HG03064 (cell line): ENCODE measurements at regions not wholly inside any gene's neighbourhood (a gene's known extent, or its start where the extent isn't known, plus 50 kb on each side); places are given as distances from the start of the nearest gene placed in this dataset.

Source experiments
- ATAC-seq: cut with Tn5 transposase; IDR thresholded peaks from one replicate; pipeline ENCODE4 v1.9.1; 2021; ENCODE audit warnings: low read depth; ENCODE audit not compliant: unreplicated experiment

DNA sequence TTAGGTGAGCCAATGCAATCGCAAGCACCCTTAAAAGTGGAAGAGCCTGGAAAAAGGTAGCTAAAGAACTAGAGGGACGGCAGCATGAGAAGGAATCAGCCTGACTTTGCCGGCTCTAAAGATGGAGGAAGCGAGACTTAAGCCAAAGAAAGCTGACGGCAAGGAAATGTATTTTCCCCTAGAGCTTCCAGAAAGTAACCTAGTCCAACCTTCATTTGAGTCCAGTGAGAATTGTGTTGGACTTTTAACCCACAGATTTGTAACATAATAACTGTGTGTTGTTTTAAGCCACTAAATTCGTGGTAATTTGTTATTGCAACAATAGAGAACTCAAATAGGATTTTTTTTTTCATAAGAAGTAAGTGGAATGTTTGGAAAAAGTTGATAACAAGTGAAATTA lies 212.7 kb upstream of the C1QTNF7 start:
- ATAC-seq: no peak

GRCh38 chr4:15226203-15226602 lies 201.6 kb upstream of the C1QTNF7 start:
- ATAC-seq: no peak

- peak; percentile 75 for ATAC-seq
Observed at GRCh38 chr4:15231265-15232091, 196.4 kb upstream of the C1QTNF7 start.

DNA sequence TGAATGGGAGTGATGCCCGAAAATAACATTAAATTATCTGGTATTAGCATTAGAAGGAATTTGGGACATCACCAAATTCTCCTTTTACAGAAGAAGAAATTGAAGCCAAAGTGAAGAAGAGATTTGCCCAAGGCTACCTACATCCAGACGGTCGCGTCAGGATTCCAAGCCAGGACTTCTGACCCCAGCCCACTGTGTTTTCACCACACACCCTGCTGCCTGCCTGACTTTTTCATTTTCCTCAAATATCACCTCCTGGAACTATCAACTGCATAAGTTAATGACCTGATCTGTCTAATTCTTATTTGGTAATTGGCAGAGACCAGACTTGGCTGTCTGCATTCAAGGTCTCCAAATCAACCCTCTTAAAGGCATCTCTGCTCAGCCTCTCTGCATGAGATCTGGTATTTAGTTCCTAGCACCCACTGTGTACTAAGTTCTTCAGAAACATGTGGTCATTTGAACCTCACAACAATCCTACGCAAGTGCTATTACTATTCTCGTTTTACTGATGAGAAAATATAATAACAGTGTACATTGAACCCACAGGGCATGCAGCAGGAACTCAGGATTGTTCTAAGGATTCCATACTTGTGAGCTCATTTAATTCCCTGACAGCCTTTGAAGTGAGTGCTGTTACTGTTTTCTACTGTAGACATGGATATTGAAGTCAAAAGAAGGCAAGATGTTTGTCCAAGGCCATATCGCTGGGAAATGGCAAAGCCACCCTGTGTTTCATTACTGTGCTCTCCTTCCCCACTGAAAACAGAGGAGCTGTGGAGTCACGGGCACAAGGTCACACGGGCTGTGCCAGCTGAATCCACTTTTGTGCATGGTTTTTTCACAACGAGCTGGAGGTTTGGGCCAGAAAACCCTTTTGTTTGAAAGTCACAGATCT lies 195.2 kb upstream of the C1QTNF7 start:
- no peak for ATAC-seq

- peak; percentile 33 for ATAC-seq
Observed at GRCh38 chr4:15233264-15233597, 194.6 kb upstream of the C1QTNF7 start.

DNA sequence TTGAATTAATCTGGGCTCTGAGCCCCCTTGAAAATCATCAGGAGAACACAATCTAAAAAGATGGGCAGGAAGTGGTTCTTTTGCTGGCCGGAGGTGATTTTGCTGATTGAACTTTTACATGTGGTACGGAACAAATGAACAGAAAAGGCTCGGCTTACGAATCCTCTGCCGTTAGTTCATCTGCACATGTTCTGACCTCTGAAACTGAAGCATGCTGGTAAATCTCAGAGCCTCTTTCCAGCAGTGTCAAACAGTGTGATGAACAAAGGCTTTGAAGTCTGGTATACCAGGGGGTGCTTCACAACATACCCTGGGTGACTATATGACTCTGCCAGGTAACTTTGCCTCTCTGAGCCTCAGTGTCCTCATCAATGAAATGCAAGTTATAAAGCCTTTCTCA lies 194.2 kb upstream of the C1QTNF7 start:
- ATAC-seq: peak; percentile 48

GRCh38 chr4:15234116-15234855 lies 193.5 kb upstream of the C1QTNF7 start:
- no peak for ATAC-seq

DNA sequence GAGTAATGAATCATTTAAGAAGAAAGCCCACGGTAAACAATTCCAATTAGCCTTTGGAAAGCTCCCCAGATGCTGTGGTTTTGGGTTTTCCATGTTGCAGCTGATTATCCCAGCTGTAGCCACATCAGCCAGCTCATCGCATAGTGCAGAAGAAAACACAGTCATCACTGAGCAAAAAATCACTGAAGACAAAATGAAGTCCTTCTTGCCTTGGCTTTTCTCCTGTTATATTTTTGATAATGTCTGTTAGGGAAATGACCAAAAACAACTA lies 193.0 kb upstream of the C1QTNF7 start:
- no peak for ATAC-seq

DNA sequence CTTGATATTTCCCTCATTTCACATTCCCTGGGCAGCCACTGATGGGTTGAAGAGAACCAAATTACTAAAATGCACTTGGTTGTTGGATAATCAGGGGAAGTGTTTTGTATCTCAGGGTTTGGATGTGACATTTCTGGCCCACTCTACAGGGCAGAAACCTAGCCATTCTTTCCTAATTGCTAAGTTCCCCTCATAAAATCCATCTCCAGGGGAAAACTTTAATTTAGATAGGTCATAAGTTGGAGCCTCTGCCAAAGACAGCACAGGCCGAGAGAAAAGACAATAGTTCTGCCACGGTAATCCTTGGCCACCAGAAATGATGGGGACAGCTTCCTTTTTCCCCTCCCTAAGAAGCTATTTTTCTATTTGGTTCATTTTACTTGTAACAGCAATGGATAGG lies 192.7 kb upstream of the C1QTNF7 start:
- ATAC-seq: no peak

- no peak for ATAC-seq
Observed at GRCh38 chr4:15237648-15238230, 190.1 kb upstream of the C1QTNF7 start.

- no peak for ATAC-seq
Observed at GRCh38 chr4:15238720-15239119, 189.1 kb upstream of the C1QTNF7 start.

DNA sequence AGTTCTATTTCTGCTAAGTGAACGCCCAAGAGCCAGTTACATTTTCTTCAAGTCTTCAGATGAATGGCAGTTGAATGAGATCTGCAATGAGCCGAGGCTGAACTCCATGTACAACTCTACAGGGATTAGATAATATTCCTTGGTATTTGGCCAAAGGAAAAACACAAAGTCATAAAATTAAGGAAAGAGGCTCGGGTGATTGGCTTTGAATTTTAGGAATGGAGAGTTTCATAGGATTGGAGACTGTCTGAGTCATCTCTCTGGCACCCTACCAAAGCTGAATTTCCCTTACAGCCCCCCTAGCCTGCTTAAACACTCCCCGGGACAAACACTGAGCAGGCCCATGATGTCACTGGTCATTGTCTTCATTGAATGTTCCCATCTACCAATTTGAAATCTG lies 188.0 kb upstream of the C1QTNF7 start:
- no peak for ATAC-seq

DNA sequence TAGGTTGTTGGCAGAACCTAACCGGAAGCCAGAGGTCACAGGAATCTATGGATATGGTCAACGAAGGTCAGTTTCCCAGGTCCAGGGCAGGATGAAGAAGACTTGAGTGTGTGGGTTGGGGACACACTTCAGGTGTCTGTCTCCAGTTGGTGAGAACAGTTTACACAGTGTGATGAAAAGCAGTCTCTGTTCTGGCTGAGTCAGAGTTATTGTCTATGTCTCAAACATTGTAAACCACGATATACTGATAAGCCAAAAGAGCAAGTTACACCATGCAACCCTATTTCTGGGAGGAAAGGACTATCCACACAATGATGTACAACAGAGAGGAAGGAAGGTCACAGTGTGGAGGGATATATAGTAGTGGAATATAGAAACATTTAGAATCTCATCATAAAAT lies 187.1 kb upstream of the C1QTNF7 start:
- no peak for ATAC-seq

- no peak for ATAC-seq
Observed at GRCh38 chr4:15242021-15242420, 185.8 kb upstream of the C1QTNF7 start.

DNA sequence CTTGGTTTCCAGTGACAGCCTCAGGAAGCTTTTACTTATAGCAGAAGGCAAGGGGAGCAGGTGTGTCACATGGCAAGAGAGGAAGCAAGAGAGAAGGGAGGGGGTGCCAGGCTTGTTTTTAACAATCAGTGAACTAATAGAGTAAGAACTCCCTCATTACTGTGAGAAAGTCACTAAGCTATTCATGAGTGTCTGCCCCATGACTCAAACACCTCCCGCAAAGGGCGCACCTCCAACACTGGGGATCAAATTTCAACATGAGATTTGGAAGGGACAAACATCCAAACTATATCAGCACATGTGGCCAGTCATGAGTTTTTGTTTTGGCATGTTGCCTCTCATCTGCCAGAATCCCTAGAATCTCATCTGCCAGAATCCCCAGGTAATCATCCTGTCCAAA lies 183.5 kb upstream of the C1QTNF7 start:
- ATAC-seq: no peak

DNA sequence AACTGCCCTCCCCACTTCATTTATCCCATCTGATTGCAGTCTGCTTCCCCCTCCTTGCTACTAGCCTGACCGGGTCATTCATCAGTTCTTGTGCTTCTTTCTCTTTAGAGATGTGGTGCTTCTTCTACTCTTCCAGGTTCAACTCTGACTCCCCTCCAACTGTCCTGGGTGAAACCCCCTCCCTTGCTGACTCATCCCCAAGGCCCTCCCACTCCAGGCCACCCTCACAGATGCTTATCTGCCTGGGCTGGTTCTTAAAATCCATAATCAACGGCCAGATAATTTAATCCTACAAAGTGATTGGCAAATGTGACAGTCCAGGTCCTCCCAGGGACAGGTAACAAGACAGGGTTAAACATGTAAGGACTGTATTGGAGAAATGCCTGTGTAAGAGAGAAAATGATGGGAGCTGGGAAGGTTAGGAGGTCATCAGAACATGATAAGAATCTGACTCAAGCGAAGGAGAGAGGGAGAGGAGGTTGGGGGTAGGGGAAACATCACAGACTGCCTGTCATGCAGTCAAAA lies 182.8 kb upstream of the C1QTNF7 start:
- no peak for ATAC-seq

DNA sequence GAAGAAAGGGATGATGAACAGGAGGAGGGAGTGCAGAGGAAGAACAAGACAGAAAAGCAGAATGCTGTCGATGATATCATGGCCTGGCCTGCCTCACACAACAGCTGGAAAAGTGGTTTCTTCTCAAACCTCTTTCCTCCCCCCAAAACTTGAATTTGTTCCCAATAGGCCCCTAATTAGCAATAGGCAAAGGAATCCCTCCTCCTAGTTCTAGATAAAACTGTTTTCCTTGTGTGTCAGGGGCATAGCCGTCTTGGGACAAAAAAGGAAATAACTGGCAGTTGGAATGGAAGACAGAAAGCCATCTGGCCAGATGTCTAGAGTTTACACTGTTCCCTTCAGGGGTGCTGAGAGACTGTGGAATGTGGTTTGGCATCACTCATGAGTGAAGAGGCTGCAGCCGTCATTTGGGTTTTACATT lies 177.8 kb upstream of the C1QTNF7 start:
- ATAC-seq: no peak

- ATAC-seq: peak; percentile 79
Observed at GRCh38 chr4:15253349-15253748, 174.5 kb upstream of the C1QTNF7 start.

GRCh38 chr4:15254236-15254880 lies 173.5 kb upstream of the C1QTNF7 start:
- ATAC-seq: no peak

DNA sequence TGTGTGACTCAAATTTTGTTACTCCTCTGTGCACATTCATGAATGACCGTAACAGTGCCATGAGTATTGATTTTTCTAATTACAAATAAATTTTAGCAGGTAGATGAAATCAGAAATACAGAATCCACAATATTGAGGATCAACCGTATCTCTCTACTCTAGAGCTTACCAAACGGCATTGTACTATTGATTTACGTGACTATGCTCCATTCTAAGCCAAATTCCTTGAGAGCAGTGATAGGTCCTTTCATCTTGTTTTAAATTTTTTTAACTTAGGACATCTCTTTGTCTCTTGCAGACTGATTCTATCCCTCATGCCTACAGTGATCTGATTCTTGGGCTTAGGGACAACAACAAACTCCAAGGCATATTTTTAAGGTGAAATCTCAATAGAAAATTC lies 172.3 kb upstream of the C1QTNF7 start:
- ATAC-seq: no peak
